ENCODE measurements at regions not wholly inside any gene's neighbourhood (a gene's known extent, or its start where the extent isn't known, plus 50 kb on each side); places are given as distances from the start of the nearest gene placed in this dataset.

DNA sequence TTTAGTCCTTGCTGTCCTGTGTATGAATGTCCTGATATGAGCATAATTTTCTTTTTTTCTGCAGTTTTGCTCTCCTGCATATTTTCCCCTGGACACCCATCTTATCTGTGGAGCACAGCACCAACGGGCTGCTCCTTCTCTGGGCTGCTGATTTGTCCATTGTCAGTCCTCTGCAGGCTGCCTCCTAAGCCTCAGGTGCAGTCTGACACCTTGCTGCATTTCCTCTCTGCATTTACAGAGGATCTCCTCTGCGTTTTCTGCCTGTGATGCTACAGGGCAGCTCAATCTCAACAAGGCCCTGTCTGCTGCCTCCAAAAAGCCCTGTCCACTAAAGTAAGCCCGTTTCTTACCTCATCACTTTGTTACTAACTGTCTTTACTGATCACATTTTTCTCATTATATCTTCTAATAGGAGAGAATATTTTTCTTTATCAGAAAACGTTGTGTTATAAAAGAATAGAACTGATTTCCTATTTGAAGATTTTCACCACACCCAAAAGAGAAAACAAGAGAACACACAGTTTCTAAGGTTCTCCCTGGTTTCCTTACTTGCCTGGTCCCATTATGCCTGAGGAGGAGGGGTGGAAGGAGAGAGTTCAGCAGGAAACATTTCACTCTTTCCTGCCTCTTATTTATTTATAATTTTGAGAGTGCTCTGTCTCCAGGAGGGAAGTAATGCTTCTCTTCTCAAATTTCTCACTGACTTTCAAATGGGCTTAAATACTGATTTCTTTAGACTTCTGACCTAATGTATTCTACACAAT, 65.6 kb upstream of the TDRD3 start:
- Histone ChIP-seq H3K4me1 (ENCODE audit: control insufficient read depth, insufficient read depth, low read length) (peaks cover 7% of the 10 kb centered on the region; the same call in 1 of the 2 replicates), H3K27me3 (ENCODE audit: control insufficient read depth, insufficient read depth, low read length) (no peaks in the 10 kb centered on the region), H3K9ac (ENCODE audit: low read length) (no peak overlapping the region), H3K4me3 (ENCODE audit: low read depth, low read length) (no peak overlapping the region), H3K9me3 (ENCODE audit: control insufficient read depth, insufficient read depth, low read depth, low read length) (no peaks in the 10 kb centered on the region), H3K36me3 (ENCODE audit: control insufficient read depth, insufficient read depth, low read length) (no peaks in the 10 kb centered on the region), H3K27ac (ENCODE audit: low read depth, low read length) (no peak overlapping the region)

DNA sequence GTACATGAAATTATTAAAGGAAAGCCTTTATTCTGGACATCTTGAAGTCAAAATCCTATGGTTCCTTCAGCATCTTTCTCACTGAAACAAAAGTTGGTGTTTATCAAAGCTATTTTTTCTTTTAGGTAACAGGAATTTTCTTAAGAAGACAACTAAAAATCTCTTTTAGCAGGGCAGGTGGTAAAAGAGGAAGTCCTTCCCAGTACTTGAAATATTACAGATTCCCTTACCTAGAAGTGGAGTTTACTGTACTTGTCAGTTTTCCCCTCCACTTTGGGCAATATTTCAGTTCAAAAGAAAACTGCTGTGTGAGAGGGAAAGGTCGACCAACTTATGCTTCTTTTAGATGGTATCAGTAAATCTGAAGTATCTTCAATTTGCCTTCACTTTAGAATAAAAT, 64.3 kb upstream of the TDRD3 start:
- Histone ChIP-seq H3K4me3 (ENCODE audit: low read depth, low read length) (no peak overlapping the region), H3K27me3 (ENCODE audit: control insufficient read depth, insufficient read depth, low read length) (no peaks in the 10 kb centered on the region), H3K9ac (ENCODE audit: low read length) (no peak overlapping the region), H3K36me3 (ENCODE audit: control insufficient read depth, insufficient read depth, low read length) (no peaks in the 10 kb centered on the region), H3K27ac (ENCODE audit: low read depth, low read length) (no peak overlapping the region), H3K9me3 (ENCODE audit: control insufficient read depth, insufficient read depth, low read depth, low read length) (no peaks in the 10 kb centered on the region), H3K4me1 (ENCODE audit: control insufficient read depth, insufficient read depth, low read length) (peaks cover 7% of the 10 kb centered on the region; the same call in 1 of the 2 replicates)

GRCh38 chr13:60334310-60334709, 62.7 kb upstream of the TDRD3 start:
- peaks cover 9% of the 10 kb centered on the region; the same call in 1 of the 2 replicates for H3K4me1 ChIP-seq (ENCODE audit: control insufficient read depth, insufficient read depth, low read length)

GRCh38 chr13:60335531-60335930, 61.5 kb upstream of the TDRD3 start:
- no peaks in the 10 kb centered on the region for H3K27me3 ChIP-seq (ENCODE audit: control insufficient read depth, insufficient read depth, low read length)
- no peak overlapping the region for H3K9ac ChIP-seq (ENCODE audit: low read length)
- no peaks in the 10 kb centered on the region for H3K9me3 ChIP-seq (ENCODE audit: control insufficient read depth, insufficient read depth, low read depth, low read length)

More at GRCh38 chr13:60334310-60334709, 62.7 kb upstream of the TDRD3 start:
- Histone ChIP-seq H3K9ac (ENCODE audit: low read length) (no peak overlapping the region), H3K4me3 (ENCODE audit: low read depth, low read length) (no peak overlapping the region), H3K9me3 (ENCODE audit: control insufficient read depth, insufficient read depth, low read depth, low read length) (no peaks in the 10 kb centered on the region), H3K36me3 (ENCODE audit: control insufficient read depth, insufficient read depth, low read length) (no peaks in the 10 kb centered on the region), H3K27ac (ENCODE audit: low read depth, low read length) (no peak overlapping the region), H3K27me3 (ENCODE audit: control insufficient read depth, insufficient read depth, low read length) (no peaks in the 10 kb centered on the region)

DNA sequence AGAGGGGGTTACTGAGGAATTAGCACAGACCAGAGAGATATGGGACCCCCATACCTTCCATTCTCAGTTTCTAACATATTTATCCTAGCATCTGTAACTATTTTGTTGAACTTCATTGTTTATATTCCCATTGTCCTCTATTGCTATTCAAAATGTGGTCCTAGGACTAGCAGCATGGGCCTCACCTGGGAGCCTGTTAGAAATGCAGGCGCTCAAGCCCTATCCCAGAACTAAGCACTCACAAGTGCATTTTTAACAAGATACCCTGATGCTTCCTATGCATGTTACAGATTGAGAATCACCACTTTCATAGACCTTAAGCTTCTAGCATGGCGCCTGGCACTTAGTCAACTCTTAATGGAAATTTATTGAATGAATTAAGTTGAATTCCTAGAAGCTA, 58.3 kb upstream of the TDRD3 start:
- H3K4me1 ChIP-seq (ENCODE audit: control insufficient read depth, insufficient read depth, low read length), result 0 out of 2 replicates have a peak, but pooled peaks cover 3% of the 10 kb centered on the region
- H3K4me3 ChIP-seq (ENCODE audit: low read depth, low read length), result no peak overlapping the region
- no peaks in the 10 kb centered on the region for H3K36me3 ChIP-seq (ENCODE audit: control insufficient read depth, insufficient read depth, low read length)
- H3K27me3 ChIP-seq (ENCODE audit: control insufficient read depth, insufficient read depth, low read length), result no peaks in the 10 kb centered on the region
- H3K9me3 ChIP-seq (ENCODE audit: control insufficient read depth, insufficient read depth, low read depth, low read length), result no peaks in the 10 kb centered on the region
- no peak overlapping the region for H3K27ac ChIP-seq (ENCODE audit: low read depth, low read length)
- no peak overlapping the region for H3K9ac ChIP-seq (ENCODE audit: low read length)

More at GRCh38 chr13:60335531-60335930, 61.5 kb upstream of the TDRD3 start:
- Histone ChIP-seq H3K4me3 (ENCODE audit: low read depth, low read length) (no peak overlapping the region), H3K27ac (ENCODE audit: low read depth, low read length) (no peak overlapping the region), H3K36me3 (ENCODE audit: control insufficient read depth, insufficient read depth, low read length) (no peaks in the 10 kb centered on the region), H3K4me1 (ENCODE audit: control insufficient read depth, insufficient read depth, low read length) (peaks cover 9% of the 10 kb centered on the region; the same call in 1 of the 2 replicates)

DNA sequence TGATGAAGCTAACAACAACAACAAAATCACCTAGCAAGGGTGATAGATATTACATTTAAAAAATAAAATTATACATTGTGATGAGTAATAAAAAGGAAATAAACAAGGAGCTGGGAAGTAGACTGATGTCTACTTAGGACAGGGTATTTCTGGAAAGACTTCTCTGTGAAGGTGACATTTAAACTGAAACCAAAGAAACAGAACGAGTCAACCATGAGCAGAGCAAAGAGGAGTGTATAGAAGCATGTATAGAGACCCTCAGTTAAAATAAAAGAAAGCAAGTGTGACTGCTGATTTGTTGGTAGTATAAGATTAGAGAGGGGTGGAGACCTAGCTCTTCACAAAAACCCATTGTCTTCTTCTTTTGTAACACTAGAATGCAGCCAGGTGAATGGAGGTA, 53.0 kb upstream of the TDRD3 start:
- Histone ChIP-seq H3K27ac (ENCODE audit: low read depth, low read length) (no peak overlapping the region), H3K36me3 (ENCODE audit: control insufficient read depth, insufficient read depth, low read length) (no peaks in the 10 kb centered on the region), H3K9ac (ENCODE audit: low read length) (no peak overlapping the region), H3K27me3 (ENCODE audit: control insufficient read depth, insufficient read depth, low read length) (no peaks in the 10 kb centered on the region), H3K4me1 (ENCODE audit: control insufficient read depth, insufficient read depth, low read length) (0 out of 2 replicates have a peak, but pooled peaks cover under 1% of the 10 kb centered on the region), H3K9me3 (ENCODE audit: control insufficient read depth, insufficient read depth, low read depth, low read length) (no peaks in the 10 kb centered on the region), H3K4me3 (ENCODE audit: low read depth, low read length) (no peak overlapping the region)

DNA sequence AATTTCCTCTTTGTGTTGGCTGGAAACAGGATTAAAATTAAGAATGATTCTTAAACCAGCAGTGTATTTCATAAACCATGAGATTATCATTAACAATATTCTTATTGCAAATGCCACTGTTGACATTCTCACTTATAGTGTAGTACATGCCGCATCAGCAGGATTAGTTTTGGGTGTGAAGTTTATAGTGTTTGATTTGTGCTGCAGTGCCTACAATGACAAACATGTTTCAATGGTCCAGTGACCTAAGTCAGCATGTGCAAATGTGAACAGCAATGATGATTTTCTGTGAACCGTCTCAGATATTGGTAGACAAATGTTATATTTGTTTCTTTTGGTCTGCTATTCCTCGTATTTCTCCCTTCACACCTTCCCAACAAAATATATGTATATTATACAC, 49.8 kb upstream of the TDRD3 start:
- Histone ChIP-seq H3K36me3 (ENCODE audit: control insufficient read depth, insufficient read depth, low read length) (no peaks in the 10 kb centered on the region), H3K9me3 (ENCODE audit: control insufficient read depth, insufficient read depth, low read depth, low read length) (0 out of 2 replicates have a peak, but pooled peaks cover 2% of the 10 kb centered on the region), H3K27ac (ENCODE audit: low read depth, low read length) (no peak overlapping the region), H3K4me1 (ENCODE audit: control insufficient read depth, insufficient read depth, low read length) (no peaks in the 10 kb centered on the region), H3K27me3 (ENCODE audit: control insufficient read depth, insufficient read depth, low read length) (no peaks in the 10 kb centered on the region), H3K9ac (ENCODE audit: low read length) (no peak overlapping the region), H3K4me3 (ENCODE audit: low read depth, low read length) (no peak overlapping the region)
